Cardiac muscle cell (in vitro differentiated cells and primary cell): ENCODE measurements at regions not wholly inside any gene's neighbourhood (a gene's known extent, or its start where the extent isn't known, plus 50 kb on each side); places are given as distances from the start of the nearest gene placed in this dataset.

ENCODE experiments used
- DNase-seq, 2 donors: peaks; one replicate each; pipeline versions ENCODE4 v3.0.0 to v3.0.0-alpha.2; 2010 to 2017; ENCODE audit warnings: low read depth in 1 of 2, low spot score in 1 of 2
- H3K27ac ChIP-seq: fragments of 200-600 bp; sonication (generic); 2 replicates; pipeline ENCODE4 v1.5.1; 2016
- H3K27me3 ChIP-seq: fragments of 200-600 bp; sonication (generic); 2 replicates; pipeline ENCODE4 v1.6.0; 2016; ENCODE audit warnings: control low read depth
- H3K36me3 ChIP-seq: fragments of 200-600 bp; sonication (generic); 2 replicates; pipeline ENCODE4 v1.5.1; 2016; ENCODE audit warnings: control low read depth
- H3K4me1 ChIP-seq: fragments of 200-600 bp; sonication (generic); 2 replicates; pipeline ENCODE4 v1.8.1; 2017; ENCODE audit warnings: low read depth, mild to moderate bottlenecking, mixed run types
- H3K4me3 ChIP-seq: fragments of 200-600 bp; sonication (generic); 2 replicates; pipeline ENCODE4 v1.5.1; 2016; ENCODE audit warnings: mild to moderate bottlenecking
- H3K9me3 ChIP-seq: fragments of 200-600 bp; sonication (generic); 2 replicates; pipeline ENCODE4 v1.5.1; 2017; ENCODE audit warnings: low read depth, mild to moderate bottlenecking, control low read depth
- CTCF ChIP-seq: IDR thresholded peaks from 2 replicates; pipeline ENCODE4 v1.5.1; 2012; ENCODE audit warnings: low read depth, mild to moderate bottlenecking, low read length

GRCh38 chr5:112012104-112012503, 255.1 kb upstream of the NREP start:
- peak in 1 of 2 donors; percentile 55 for DNase-seq
- no peaks in the 10 kb centered on the region for H3K36me3 ChIP-seq
- no peak overlapping the region for H3K4me3 ChIP-seq
- no peak for TF ChIP-seq CTCF
- no peaks in the 10 kb centered on the region for H3K9me3 ChIP-seq
- no peaks in the 10 kb centered on the region for H3K27me3 ChIP-seq
- H3K27ac ChIP-seq: no peak overlapping the region
- peaks cover 10% of the 10 kb centered on the region for H3K4me1 ChIP-seq

- TF ChIP-seq CTCF: no peak
- H3K27me3 ChIP-seq: no peaks in the 10 kb centered on the region
- H3K27ac ChIP-seq: no peak overlapping the region
- no peaks in the 10 kb centered on the region for H3K36me3 ChIP-seq
- no peak for DNase-seq
- peaks cover 10% of the 10 kb centered on the region for H3K4me1 ChIP-seq
- H3K9me3 ChIP-seq: no peaks in the 10 kb centered on the region
- no peak overlapping the region for H3K4me3 ChIP-seq
Measured at GRCh38 chr5:112010475-112010874, 253.5 kb upstream of the NREP start.

GRCh38 chr5:112006721-112007120, 249.7 kb upstream of the NREP start:
- no peaks in the 10 kb centered on the region for H3K9me3 ChIP-seq
- no peaks in the 10 kb centered on the region for H3K27me3 ChIP-seq
- H3K4me1 ChIP-seq: peaks cover 2% of the 10 kb centered on the region
- H3K4me3 ChIP-seq: no peak overlapping the region
- DNase-seq: peak in 1 of 2 donors; percentile 85
- no peaks in the 10 kb centered on the region for H3K36me3 ChIP-seq
- TF ChIP-seq CTCF: no peak
- H3K27ac ChIP-seq: no peak overlapping the region

- H3K27ac ChIP-seq: no peak overlapping the region
- TF ChIP-seq CTCF: no peak
- no peak for DNase-seq
Measured at GRCh38 chr5:112005623-112005930, 248.6 kb upstream of the NREP start.

GRCh38 chr5:112004867-112005622, 248.1 kb upstream of the NREP start:
- Histone ChIP-seq H3K27me3 (no peaks in the 10 kb centered on the region), H3K36me3 (no peaks in the 10 kb centered on the region), H3K4me3 (no peak overlapping the region), H3K9me3 (no peaks in the 10 kb centered on the region), H3K4me1 (no peaks in the 10 kb centered on the region), H3K27ac (no peak overlapping the region)
- no peak for DNase-seq
- TF ChIP-seq CTCF: no peak

More at GRCh38 chr5:112005623-112005930, 248.6 kb upstream of the NREP start:
- Histone ChIP-seq H3K36me3 (no peaks in the 10 kb centered on the region), H3K4me3 (no peak overlapping the region), H3K9me3 (no peaks in the 10 kb centered on the region), H3K4me1 (no peaks in the 10 kb centered on the region), H3K27me3 (no peaks in the 10 kb centered on the region)
